ENCODE measurements at regions not wholly inside any gene's neighbourhood (a gene's known extent, or its start where the extent isn't known, plus 50 kb on each side); places are given as distances from the start of the nearest gene placed in this dataset.

DNA sequence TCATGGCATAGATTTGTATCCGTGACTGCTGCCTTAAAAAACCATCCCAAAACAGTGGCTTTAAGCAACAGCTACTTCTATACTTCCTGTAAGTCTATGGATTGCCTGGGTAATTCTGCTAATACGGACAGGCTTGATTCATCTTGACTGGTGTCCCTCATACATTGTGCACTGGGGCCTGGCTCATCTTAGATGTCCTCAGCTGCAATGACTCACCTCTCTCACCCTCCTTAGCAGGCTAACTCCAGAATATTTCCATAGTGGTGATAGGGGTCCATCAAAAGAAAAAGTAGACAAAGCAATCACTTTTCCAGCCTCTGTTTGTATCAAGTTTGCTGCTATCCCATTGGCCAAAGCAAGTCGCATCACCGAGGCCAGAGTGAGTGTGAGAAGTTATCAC is 409.1 kb upstream of the KAZN start:
- DNase-seq (ENCODE audit: low spot score): no peak

DNA sequence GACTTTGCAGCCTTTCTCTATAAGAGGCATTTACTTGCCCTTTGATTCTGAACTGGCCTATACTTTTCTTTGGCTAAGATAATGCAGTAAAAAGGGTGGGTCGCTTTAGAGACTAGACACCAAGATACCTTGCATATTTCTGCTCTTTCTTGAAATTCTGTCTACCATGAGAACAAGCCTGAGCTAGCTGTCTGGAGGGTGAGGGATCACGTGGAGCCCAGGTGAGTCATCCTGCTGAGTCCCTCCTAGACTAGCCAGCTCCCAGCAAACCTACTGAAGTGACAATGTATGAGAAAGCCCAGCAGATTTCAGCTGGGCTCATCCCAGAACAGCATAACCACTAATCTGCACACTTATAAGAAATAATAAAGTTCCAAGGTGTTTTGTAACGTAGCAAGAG is 408.0 kb upstream of the KAZN start:
- DNase-seq (ENCODE audit: low spot score): no peak

DNA sequence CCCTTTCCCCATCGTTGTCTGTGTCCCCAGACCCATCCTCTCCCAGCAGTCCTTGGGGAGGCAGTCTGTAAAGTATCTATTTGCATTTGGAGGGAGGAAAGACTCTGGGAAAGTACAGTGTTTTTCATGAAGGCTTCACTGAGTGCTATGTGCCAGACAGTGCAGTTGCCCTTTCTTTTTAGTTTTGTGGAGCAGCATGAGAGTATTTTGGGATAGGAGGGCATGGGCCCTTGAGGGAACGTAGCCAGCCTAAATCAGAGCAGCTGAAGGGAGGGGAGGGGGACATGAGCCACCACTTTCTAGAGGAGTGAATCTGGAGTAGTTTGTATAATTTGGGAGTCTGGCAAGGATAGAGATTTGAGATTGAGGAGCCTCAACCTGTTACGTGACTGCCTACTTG is 404.0 kb upstream of the KAZN start:
- DNase-seq (ENCODE audit: low spot score): no peak

DNA sequence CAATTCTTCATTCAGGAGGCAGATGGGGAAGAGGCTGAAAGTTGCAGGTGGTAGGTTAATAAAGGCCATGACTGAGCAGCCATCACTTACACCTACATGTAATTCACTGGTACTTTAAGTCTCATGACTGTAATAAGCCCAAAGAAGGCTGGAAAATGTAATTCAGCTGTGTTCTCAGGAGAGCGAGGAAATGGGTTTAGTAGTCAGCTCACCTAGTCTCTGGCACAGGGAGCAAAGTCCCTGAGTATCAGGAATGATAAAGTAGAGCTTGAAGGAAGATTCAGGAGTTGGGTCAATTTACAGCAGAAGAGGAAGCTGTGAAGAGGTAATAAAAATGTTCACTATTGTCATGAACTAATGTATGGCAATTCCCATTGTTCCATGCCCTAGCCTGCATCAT is 393.4 kb upstream of the KAZN start:
- DNase-seq (ENCODE audit: low spot score): no peak

DNA sequence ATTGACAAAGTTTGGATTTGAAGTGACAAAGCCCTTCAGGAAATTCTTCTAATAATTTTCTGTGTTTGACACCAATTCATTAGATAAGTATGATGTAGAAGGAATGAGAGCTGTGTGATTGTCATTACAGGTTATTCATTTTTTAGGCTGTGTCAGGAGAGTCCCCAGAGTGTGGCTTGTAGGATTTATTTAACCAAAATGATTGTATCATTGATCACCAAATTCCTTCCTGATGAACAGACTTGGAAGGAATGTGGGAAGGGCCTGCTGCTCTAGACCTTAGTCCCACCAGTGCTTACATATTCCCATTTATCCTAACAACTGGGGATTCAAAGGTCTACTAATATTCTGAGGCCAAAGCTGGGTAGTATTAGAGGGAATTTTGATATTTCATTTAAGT is 383.3 kb upstream of the KAZN start:
- DNase-seq (ENCODE audit: low spot score): no peak

- no peak for DNase-seq (ENCODE audit: low spot score)
Observed at GRCh38 chr1:14217384-14217783, 381.1 kb upstream of the KAZN start.

DNA sequence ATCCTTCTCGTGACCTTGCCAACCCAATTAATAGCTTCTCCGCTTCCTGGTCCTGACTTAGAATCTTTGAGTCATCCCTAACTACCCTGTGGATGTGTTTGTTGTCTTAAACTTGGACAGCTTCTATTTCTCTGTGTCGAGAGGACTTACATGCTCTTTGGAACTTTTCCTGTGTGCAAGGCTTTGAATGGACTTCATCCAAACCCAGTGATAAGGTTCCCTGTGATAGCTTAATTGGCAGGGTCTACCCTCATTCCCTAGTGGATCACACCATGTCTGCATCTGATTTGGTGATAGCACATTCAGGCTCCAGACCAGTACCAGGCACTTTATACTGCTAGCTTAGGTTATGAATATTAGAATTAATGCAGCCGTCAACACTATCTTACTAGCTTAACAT is 378.2 kb upstream of the KAZN start:
- no peak for DNase-seq (ENCODE audit: low spot score)

- DNase-seq (ENCODE audit: low spot score): no peak
Observed at GRCh38 chr1:14220811-14221210, 377.7 kb upstream of the KAZN start.

DNA sequence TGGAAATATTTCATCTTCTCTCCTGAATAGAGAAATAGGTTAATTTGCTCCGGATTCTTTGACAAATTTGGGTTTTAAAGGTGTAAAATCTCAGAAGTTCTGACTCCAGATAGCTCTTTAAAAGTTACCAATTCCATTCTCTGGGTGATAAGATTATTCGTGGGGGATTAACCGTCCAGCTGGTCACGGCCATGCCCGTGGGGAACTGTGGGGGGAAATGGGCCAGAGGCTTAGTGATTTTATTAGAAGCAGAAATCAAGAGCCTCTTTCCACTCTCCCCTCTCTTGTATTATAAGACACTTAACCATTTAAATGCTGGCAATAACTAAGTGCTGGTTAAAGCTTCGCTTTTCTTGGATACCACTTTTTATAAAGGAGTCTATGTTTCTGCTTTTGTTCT is 376.4 kb upstream of the KAZN start:
- no peak for DNase-seq (ENCODE audit: low spot score)

DNA sequence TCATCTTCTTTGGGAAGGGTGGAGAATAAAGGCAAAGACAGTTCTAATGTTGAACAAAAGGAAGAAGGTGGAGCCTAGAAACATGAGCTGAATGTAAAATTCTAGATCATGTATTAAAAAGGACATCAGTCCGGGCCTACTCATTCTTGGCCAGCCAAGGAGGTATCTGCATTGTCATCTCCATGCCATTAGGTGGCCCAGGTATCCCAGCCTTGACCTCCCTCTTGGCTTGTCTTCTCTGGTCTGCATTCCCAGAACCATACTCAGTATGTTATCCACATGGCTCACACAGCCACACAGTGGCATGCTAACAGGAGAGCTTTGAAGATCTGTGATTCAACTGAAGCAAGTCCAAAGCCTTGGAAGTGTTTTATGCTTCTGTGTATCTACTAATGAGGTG is 369.8 kb upstream of the KAZN start:
- no peak for DNase-seq (ENCODE audit: low spot score)

DNA sequence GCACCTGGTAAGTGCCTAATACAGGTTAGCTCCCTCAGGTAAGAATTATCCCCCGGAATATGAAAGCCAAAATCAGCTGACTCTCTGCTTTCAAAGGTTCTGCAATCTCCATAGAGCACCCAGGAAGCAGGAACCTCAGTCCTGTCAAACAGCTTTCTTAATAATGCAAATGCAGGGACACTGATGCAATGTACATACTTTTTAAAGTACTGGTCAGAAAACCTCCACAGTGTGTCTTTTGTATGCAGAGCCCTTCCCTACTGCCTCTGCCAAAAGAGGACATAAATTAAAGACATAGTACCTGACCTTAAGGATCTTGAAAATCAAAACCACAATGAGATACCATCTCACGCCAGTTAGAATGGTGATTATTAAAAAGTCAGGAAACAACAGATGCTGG is 365.0 kb upstream of the KAZN start:
- no peak for DNase-seq (ENCODE audit: low spot score)

DNA sequence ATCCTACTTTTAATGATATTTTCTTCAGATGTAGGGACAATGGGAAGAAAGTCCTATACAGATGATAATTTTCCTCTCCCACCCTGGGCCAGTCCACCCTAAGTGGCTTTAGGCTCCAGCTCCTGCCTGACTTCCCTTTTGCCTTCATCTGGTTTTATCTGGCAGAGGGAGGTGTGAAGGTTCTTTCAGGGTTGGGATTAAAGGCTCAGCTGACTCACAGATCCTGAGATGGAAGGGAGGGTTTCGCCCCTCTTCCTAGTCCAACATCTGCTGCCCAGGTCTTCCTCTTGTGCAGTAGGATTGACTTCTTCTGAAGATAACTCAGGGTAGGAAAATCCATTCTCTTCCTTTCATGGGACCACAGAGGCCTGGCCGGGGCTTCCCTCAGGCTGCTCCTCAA is 362.4 kb upstream of the KAZN start:
- DNase-seq (ENCODE audit: low spot score): no peak

DNA sequence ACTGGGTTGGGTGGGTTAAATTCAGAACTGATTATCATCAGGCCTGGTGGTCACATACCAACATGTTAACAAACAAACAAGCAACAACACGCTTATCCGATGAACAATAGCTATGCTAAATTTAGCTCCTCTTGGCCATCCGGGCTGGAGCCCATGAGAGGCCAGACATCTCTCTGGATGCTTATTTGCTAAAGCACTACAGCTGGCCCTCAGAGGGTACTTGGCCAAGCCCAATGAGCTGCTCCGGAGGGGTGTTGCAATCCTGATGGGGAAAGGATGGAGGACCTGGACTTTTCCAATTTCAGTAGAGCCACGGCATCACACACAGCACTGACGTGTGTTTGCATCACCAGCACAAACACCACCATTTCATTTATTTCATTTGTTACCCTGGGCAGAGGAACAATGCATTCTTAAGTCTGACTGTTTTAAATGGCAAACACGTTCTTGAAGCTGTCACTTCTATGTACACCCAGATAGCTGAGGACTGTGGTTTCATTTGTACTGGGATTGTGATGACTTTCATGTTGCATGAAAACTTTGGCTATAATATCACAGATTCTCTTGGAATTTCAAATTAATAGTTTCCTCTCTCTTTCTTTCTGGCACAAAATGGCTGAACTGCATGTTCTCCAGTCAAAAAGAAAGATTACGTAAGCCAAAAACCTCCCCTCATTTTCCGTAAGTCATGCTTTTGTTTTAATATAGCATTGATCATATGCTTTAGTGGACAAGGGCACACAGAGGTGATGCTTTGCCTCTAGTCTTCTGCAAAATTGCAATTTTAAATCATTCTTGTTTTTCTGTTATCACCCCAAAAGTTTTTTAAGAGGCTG is 359.8 kb upstream of the KAZN start:
- no peak for DNase-seq (ENCODE audit: low spot score)

GRCh38 chr1:14240265-14240664 is 358.2 kb upstream of the KAZN start:
- DNase-seq (ENCODE audit: low spot score): no peak

GRCh38 chr1:14242123-14242522 is 356.4 kb upstream of the KAZN start:
- DNase-seq (ENCODE audit: low spot score): no peak

DNA sequence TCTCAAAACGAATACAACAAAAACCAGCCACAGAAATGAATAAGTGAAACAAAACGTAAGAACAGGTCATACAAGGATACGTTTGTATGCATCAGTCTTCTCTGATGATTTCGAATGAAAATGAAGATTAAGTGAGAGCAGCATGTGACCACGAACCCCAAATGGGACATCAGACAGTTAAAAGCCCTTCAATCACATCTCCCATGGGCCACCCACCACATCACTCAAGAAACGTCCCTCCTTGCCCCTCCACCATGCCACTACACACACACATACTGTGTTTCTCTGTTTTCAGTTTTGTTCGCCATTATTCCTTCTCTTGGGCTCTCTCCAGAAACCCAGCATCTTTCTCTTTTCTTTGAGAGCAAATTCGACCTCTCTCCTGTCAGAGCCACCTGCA is 355.6 kb upstream of the KAZN start:
- DNase-seq (ENCODE audit: low spot score): no peak

DNA sequence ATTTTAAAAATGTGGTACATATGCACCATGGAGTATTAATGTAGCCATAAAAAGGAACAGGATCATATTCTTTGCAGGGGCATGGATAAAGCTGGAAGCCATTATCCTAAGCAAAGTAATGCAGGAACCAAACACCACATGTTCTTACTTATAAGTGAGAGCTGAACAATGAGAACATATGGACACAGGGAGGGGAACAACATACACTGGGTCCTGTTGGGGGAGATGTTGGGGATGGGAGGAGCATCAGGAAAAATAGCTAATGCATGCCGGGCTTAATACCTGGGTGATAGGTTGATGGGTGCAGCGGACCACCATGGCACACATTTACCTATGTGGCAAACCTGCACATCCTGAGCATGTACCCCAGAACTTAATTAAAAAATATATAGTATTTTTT is 352.5 kb upstream of the KAZN start:
- no peak for DNase-seq (ENCODE audit: low spot score)

- DNase-seq (ENCODE audit: low spot score): no peak
Observed at GRCh38 chr1:14246471-14246870, 352.0 kb upstream of the KAZN start.

DNA sequence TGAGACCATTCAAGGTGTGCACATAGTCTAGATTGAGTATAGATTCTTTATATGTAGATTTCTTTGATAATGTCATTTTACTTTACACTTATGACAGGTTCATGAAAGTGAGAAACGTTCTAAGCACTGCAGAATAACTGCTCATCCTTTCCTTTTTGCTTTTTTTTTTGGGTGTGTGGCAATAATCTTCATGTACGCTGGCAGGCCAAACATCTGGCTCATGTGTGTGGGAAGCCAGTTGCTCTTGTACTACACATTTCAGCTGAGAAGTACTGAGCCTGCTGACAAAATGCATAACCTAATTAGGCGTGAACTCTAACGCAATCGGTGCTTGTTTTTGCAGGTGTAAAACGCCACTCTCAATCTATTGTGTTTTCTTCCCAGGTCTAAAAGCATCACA is 350.8 kb upstream of the KAZN start:
- no peak for DNase-seq (ENCODE audit: low spot score)

GRCh38 chr1:14251871-14252270 is 346.6 kb upstream of the KAZN start:
- DNase-seq (ENCODE audit: low spot score): no peak

DNA sequence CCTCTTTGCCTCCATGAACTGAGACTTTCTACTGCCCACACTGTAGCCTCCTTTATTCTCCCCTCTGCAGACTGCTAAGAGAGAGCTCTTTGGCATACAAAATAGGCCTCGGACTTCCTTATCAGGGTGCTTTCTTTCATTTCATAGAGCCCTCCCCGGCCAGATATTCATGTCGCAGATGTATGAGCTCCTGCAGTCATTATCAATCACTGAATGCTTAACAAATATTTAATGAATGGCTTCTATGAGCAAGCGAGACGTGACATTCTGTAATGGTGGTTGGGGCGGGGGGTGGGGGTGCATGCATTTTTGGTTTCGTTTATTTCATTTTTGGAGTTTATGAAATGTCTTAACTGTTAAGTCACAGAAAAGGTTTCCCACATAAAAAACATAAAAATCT is 344.8 kb upstream of the KAZN start:
- no peak for DNase-seq (ENCODE audit: low spot score)

DNA sequence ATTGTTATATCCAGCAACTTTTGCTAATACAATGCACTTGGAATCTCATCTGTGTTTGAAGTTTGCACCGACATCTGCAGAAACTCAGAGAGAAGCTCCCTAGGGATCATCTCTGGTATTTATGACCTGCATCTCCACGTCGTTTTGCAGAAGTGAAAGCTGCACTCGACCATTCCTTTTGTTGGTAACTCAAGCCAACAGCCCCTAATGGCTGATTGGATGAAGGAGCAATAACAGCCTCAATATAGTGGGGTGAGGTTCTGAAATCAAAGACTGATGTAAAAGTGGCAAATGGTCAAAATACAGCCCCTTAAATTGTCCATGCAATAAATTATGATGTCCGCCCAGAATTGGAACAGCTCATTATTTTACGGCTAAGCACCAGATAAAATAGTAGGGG is 344.2 kb upstream of the KAZN start:
- peak; percentile 75 for DNase-seq (ENCODE audit: low spot score)

DNA sequence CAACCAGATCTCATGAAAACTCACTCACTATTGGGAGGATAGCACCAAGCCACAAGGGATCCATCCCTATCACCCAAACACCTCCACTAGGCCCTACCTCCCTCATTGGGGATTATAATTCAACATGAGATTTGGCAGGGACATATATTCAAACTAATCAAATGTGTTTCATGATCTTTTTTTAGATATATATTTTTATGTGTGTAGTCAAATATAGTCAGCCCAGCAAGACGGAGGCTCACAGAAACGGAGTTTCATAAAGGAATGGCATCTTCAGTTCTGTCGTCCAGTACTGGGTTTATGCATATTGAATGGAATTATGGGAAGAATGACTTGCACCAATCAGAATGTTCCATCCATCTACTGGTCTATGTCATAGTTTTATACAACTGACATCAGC is 343.3 kb upstream of the KAZN start:
- DNase-seq (ENCODE audit: low spot score): no peak

DNA sequence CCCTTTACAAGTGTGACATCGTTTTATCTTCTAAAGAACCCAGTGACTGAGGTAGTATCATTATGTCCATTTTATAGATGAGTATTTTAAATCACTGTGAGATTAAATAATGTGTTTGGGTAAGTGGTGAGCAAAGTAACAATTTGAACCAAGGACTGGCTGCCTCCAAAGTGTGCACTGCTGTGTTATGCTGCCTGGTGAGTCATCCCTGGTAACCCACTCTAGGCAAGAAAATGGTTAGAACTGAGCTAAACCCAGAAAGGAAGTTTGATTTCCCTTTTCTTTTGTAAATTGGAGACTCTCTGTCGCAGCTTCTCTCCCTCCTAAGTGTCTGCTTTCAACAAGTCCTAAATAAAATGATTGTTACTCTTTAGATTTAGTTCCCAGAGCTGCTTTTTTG is 342.8 kb upstream of the KAZN start:
- no peak for DNase-seq (ENCODE audit: low spot score)

Data from NAMALWA (cell line).